NCI-H2196 (cell line): ENCODE measurements at regions not wholly inside any gene's neighbourhood (a gene's known extent, or its start where the extent isn't known, plus 50 kb on each side); places are given as distances from the start of the nearest gene placed in this dataset.
"Not testable (repeated sequence)": the region's sequence is repeated elsewhere in the genome, so short reads cannot be mapped to it uniquely, and the experiment has no call there.

Source experiments
- DNase-seq: peaks from one replicate; lab custom pipeline; 2025; ENCODE audit not compliant: unreplicated experiment; lab: John Stamatoyannopoulos, UW

GRCh38 chrX:155819966-155820491 lies 61.1 kb upstream of the VAMP7 start:
- DNase-seq: peak; percentile 73

GRCh38 chrX:155819525-155819924 lies 61.6 kb upstream of the VAMP7 start:
- DNase-seq: no peak

- DNase-seq: not testable (repeated sequence)
Measured at GRCh38 chrX:155814391-155814790, 66.8 kb upstream of the VAMP7 start.

GRCh38 chrX:155779831-155780230 lies 101.3 kb upstream of the VAMP7 start:
- no peak for DNase-seq

DNA sequence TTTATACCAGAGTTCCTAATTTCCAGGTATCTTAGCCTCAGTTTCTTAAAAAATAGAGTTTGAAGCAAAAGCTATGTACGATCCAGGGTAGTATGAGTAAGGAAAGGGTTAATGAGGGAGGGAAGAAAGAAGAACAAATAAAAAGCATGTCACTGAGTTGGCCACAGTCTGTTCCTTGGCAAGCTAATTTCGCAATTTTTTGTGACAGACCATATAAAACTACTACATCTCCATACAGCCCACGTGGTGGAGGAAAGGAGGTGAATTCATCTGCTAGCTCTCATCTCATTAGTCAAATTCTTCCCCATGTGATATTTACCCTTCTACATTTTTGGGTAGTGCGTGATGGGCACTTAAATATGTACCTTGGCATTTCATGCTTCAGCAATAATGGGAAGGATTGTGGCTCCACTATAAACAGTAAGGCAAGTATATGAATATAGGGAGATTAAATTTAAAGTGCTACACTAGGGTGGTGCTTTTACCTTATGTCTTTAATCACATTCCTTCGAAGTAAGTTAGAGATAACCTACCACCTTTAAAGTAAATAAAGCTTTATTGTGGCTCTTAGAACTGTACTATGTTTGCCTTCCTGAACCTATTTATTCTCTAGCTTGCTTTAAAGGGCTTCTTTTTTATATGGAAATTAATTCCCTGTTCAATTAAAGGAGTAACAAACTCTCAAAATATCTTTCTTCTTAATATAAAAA lies 102.1 kb upstream of the VAMP7 start:
- DNase-seq: no peak

DNA sequence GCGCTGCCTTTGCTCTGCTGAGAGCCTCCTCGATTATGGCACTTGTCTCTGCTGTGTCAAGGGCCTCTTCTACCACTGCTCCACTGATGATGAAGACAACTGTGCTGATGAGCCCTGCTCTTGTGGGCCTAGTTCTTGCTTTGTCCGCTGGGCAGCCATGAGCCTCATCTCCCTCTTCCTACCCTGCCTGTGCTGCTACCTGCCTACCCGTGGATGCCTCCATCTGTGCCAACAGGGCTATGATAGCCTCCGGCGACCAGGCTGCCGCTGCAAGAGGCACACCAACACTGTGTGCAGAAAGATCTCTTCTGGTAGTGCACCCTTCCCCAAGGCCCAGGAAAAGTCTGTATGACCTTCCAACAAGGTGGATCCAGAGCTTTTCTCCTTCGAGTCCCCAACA lies 106.8 kb upstream of the VAMP7 start:
- DNase-seq: no peak

GRCh38 chrX:155767876-155768769 lies 113.0 kb upstream of the VAMP7 start:
- no peak for DNase-seq

DNA sequence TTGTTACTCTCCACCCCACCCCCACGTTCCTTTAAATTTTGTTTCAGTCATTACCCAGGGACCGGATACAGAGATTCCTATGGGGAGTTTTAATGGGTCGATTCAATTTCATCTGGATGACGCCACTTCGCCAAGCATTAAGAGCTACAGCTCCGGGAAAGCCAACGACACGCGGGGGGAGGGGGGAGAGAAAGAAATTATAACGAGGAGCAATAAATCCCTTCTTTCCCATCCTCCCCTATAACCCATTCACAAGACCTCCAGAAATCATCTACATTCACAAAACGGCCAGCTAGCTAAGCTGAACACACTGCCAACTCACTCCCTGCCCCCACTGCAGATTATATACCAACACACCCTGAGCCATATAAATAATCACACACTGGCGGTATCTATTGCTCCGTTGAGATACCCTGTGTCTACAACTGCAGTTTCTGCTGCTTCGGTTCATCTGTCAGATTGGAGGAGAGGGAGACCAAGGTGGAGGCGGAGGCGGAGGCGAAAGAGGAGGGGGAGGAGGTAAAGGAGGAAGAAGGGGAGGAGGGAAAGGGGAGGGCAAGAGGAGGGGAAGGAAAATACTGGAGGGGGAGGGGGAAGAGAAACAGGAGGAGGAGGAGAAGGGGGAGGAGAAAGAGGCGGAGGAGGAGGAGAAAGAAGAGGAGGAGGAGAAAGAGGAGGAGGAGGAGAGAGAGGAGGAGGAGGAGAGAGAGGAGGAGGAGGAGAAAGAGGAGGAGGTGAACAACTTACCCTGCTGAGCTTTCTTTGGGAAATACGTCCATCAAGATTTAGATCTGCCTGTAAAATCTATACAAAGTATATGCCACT lies 113.9 kb upstream of the VAMP7 start:
- peak; percentile 45 for DNase-seq

DNA sequence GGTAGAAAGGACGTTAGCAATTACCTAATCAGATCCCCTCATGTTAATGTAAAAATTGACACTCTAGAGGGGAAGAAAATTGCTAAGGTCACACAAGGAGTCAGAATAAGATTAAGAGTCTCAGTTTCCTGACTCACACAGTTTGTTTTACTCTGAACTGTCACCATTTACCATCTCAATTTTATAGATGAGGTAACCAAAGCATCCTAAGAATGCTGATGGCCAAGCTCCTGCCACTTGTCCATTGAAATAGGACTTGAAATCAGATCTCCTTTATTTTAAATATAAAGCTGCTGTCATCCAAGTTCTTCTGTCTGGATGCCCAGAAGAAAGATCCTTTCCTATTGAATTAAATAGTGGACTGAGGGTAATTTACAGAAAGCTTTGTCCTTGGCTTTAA lies 114.8 kb upstream of the VAMP7 start:
- DNase-seq: no peak

GRCh38 chrX:155761185-155761584 lies 120.0 kb upstream of the VAMP7 start:
- no peak for DNase-seq

DNA sequence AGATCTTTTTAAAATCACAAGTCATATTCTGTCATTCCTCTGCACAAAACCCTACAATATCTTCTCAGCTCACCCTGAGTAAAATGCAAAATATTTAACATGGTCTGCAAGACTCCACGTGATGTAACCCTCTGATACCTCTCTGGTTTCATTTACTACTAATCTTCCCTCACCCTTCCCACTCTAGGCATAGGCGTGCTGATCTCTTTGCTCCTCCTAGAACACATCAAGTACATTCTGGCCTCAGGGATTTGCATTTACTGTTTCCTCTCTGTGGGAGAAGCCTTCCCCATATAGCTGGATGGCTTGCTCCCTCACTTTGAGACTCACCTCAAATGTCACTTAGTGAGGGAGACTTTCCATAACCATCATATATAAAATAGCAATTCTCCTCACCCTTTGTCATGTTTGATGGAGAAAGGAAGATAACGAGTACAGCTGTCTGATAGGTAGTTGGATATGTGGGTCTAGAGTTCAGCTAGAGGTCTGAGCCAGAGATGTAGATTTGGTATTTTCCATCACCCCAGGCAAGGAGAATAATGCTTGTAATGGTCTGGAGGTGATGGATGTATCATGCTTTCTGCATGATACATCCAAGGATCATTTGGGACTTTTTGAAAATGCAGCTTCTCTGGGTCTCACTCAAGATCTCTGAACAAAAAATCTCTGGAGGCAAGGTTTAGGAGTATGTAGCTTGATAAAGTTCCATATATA lies 123.9 kb upstream of the VAMP7 start:
- DNase-seq: no peak

DNA sequence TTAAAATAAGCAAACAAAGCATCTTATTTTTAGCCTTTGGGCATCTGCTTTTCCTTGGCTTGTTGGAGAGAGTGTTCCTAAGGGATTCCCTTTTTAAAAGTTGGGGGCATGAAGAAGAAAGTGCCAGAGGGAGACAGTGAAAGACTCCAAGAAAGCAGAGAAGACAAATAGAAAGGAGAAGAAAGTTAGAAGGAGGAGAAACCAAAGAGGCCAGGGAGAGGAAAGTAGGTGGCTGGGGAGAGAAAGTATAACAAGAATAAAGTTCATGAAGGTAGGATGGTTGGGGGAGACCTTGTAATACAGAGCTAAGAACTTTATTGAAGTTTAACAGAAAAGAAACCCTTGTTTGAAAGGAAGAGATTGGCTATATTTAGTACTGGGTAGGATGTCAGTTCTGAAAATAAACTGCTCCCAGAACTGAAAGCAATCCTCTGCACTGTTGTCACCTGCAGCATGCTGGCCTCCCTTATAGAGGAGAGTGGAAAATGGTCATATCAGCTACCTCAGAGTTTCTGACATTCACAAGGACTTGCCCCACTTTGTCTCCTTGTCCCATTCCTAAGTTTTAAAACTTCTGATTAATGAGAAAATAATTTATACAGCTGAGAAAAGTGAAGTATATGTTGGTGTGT lies 125.3 kb upstream of the VAMP7 start:
- no peak for DNase-seq

DNA sequence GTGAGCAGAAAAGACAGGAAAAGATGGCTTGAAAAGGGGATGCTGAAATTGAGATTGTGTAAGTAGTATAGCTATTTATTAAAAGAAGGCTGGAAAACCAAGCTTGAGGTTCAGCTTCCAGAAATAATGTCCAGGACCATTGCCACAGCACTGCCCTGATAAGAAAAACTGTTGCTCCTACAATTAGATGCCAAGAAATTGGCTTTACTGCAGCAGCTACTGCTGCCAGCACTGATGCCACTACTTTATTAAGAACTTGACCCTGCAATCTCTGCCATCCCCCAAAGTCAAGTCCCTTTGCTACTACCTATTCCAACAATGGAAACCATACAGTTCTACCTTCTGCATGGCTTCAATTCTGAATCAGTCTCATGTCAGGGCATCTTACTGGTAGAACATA lies 130.0 kb upstream of the VAMP7 start:
- DNase-seq: no peak

GRCh38 chrX:155747520-155747919 lies 133.6 kb upstream of the VAMP7 start:
- peak; percentile 69 for DNase-seq

GRCh38 chrX:155745792-155746191 lies 133.0 kb upstream of the TMLHE start:
- DNase-seq: peak; percentile 64

DNA sequence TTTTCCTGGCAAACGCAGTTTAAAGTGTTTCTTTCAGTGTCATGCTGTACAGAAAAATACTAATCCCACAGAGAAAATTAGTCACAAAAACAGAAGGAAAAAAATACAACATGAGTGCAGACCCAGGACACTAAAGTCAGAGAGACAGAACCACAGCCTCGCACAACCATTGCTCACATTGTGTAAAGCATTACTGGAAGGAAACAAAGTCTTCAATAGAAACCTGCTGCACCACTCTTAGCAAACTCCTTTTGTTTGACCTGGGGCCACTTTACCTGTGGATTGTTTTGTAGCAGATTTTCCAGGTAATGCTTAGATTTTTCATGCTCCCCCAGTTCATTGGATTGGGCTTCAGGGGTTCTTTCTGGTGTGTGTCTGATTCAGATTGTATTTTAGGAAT lies 131.8 kb upstream of the TMLHE start:
- no peak for DNase-seq

- DNase-seq: not testable (repeated sequence)
Measured at GRCh38 chrX:155728335-155728734, 115.6 kb upstream of the TMLHE start.

DNA sequence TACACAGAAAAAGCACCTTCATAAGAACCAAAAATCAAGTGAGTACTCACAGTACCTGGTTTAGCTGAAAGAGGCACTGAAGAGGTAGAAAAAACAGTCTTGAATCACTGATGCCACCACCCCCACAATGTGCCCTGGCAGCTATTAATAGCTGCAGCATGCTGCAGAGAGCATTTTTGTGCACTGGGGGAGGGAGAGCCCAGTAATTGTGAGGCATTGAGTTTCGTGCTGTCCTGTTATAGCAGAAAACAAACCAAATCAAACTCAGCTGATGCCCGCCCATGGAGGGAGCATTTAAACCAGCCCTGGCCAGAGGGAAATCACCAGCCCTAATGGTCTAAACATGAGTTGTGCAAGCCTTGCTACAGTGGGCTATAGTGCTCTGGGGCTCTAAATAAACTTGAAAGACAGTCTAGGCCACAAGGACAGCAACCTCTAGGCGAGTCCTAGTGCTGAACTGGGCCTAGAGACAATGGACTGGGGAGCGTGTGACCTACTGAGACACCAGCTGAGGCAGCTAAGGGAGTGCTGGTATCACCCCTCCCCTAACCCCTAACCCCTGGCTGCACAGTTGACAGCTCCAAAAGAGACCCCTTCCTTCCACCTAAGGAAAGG lies 106.3 kb upstream of the TMLHE start:
- DNase-seq: no peak

DNA sequence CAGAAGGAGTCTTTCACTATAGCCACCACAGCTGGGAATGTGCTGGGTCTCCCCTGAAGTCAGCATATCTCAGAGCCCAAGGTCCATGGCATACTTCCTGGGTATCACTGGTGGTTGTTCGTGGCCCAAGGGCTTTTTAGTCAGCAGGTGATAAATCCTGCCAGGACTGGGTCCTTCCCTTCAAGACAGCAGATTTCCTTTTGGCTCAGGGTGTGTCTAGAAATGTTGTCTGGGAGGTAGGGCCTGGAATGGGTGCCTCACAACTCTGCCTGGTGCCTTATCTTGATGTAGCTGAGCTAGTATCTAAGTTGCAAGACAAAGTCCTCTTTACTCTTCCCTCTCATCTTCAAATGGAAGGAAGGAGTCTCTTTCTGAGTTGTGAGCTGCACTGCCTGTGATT lies 102.4 kb upstream of the TMLHE start:
- DNase-seq: no peak

- no peak for DNase-seq
Measured at GRCh38 chrX:155695419-155695818, 82.7 kb upstream of the TMLHE start.
